Mesenchymal stem cell (in vitro differentiated cells and primary cell): ENCODE measurements at regions not wholly inside any gene's neighbourhood (a gene's known extent, or its start where the extent isn't known, plus 50 kb on each side); places are given as distances from the start of the nearest gene placed in this dataset.
"Not testable (repeated sequence)": the region's sequence is repeated elsewhere in the genome, so short reads cannot be mapped to it uniquely, and the experiment has no call there.

Experiments used
- DNase-seq: peaks from one replicate; pipeline ENCODE4 v3.0.0-alpha.2; 2013
- H2AFZ ChIP-seq: one replicate; pipeline ENCODE4 v1.6.1; 2013; ENCODE audit warnings: low read depth, mild to moderate bottlenecking, control low read depth, inconsistent platforms, low read length, moderate library complexity
- H2AK5ac ChIP-seq: 2 replicates; pipeline ENCODE4 v1.6.1; 2013; ENCODE audit warnings: low read length, moderate library complexity, mild to moderate bottlenecking, inconsistent platforms; ENCODE audit not compliant: severe bottlenecking
- H2BK120ac ChIP-seq: one replicate; pipeline ENCODE4 v1.6.1; 2013; ENCODE audit warnings: low read depth, mild to moderate bottlenecking, inconsistent platforms, low read length, moderate library complexity
- H2BK12ac ChIP-seq, 2 experiments: one replicate each; pipeline ENCODE4 v1.6.1; 2013; ENCODE audit warnings: inconsistent platforms in 2 of 2, low read length in 2 of 2, mild to moderate bottlenecking in 2 of 2, moderate library complexity in 2 of 2, control low read depth in 1 of 2
- H2BK15ac ChIP-seq: one replicate; pipeline ENCODE4 v1.6.1; 2013; ENCODE audit warnings: mild to moderate bottlenecking, low read depth, inconsistent platforms; ENCODE audit not compliant: poor library complexity, severe bottlenecking
- H2BK5ac ChIP-seq: 2 replicates; pipeline ENCODE4 v1.6.1; 2013; ENCODE audit warnings: low read depth, mild to moderate bottlenecking, low read length, control low read depth, inconsistent platforms; ENCODE audit not compliant: poor library complexity, severe bottlenecking
- H3K14ac ChIP-seq, 2 experiments: one replicate each; pipeline ENCODE4 v1.6.1; 2013; ENCODE audit warnings: inconsistent platforms in 2 of 2, low read length in 2 of 2, control low read depth in 1 of 2, mild to moderate bottlenecking in 1 of 2, moderate library complexity in 1 of 2
- H3K18ac ChIP-seq, 2 experiments: one replicate each; pipeline ENCODE4 v1.6.1; 2013; ENCODE audit warnings: inconsistent platforms in 2 of 2, low read length in 2 of 2, control low read depth in 1 of 2, low read depth in 1 of 2, mild to moderate bottlenecking in 1 of 2
- H3K23ac ChIP-seq, 2 experiments: one replicate each; pipeline ENCODE4 v1.6.1; 2013; ENCODE audit warnings: inconsistent platforms in 2 of 2, low read length in 2 of 2, mild to moderate bottlenecking in 2 of 2, moderate library complexity in 2 of 2, control low read depth in 1 of 2
- H3K27ac ChIP-seq: 2 replicates; pipeline ENCODE4 v1.5.1; 2013; ENCODE audit warnings: mild to moderate bottlenecking, moderate library complexity, low read length, control low read depth, inconsistent platforms; ENCODE audit not compliant: poor library complexity, severe bottlenecking
- H3K27me3 ChIP-seq, 2 experiments: 2 replicates each; pipeline versions ENCODE4 v1.6.1 to v1.7.0; 2013; ENCODE audit warnings: low read length in 2 of 2, mild to moderate bottlenecking in 2 of 2, moderate library complexity in 2 of 2, control low read depth in 1 of 2, inconsistent platforms in 1 of 2; ENCODE audit not compliant: control insufficient read depth in 1 of 2, insufficient read depth in 1 of 2
- H3K36me3 ChIP-seq, 2 experiments: 2 replicates each; pipeline versions ENCODE4 v1.6.1 to v1.7.0; 2013; ENCODE audit warnings: low read length in 2 of 2, control low read depth in 1 of 2, inconsistent platforms in 1 of 2, low read depth in 1 of 2, mild to moderate bottlenecking in 1 of 2; ENCODE audit not compliant: insufficient read depth in 2 of 2, control insufficient read depth in 1 of 2
- H3K4ac ChIP-seq, 2 experiments: one replicate each; pipeline ENCODE4 v1.6.1; 2013; ENCODE audit warnings: inconsistent platforms in 2 of 2, low read length in 2 of 2, mild to moderate bottlenecking in 2 of 2, moderate library complexity in 2 of 2, control low read depth in 1 of 2, low read depth in 1 of 2
- H3K4me1 ChIP-seq: 2 replicates; pipeline ENCODE4 v1.6.1; 2013; ENCODE audit warnings: low read depth, low read length, control low read depth; ENCODE audit not compliant: control insufficient read depth, insufficient read depth
- H3K4me2 ChIP-seq: 2 replicates; pipeline ENCODE4 v1.6.1; 2013; ENCODE audit warnings: low read length, mild to moderate bottlenecking, inconsistent platforms; ENCODE audit not compliant: poor library complexity, severe bottlenecking
- H3K4me3 ChIP-seq, 2 experiments: 2 replicates each; pipeline versions ENCODE4 v1.5.1 to v1.7.0; 2013; ENCODE audit warnings: low read length in 2 of 2, mild to moderate bottlenecking in 2 of 2, control low read depth in 1 of 2, low read depth in 1 of 2; ENCODE audit not compliant: insufficient read depth in 1 of 2
- H3K79me1 ChIP-seq: replicated peaks from 2 replicates; pipeline ENCODE4 v1.6.1; 2013; ENCODE audit warnings: mild to moderate bottlenecking, control low read depth, low read length, inconsistent platforms; ENCODE audit not compliant: poor library complexity, severe bottlenecking
- H3K9ac ChIP-seq: 2 replicates; pipeline ENCODE4 v1.7.0; 2013; ENCODE audit warnings: mild to moderate bottlenecking, low read length, moderate library complexity
- H3K9me3 ChIP-seq: 2 replicates; pipeline ENCODE4 v1.7.0; 2013; ENCODE audit warnings: mild to moderate bottlenecking, low read length; ENCODE audit not compliant: control insufficient read depth
- H4K8ac ChIP-seq: one replicate; pipeline ENCODE4 v1.6.1; 2013; ENCODE audit warnings: inconsistent platforms, mild to moderate bottlenecking, low read length, moderate library complexity
- H4K91ac ChIP-seq: one replicate; pipeline ENCODE4 v1.6.1; 2013; ENCODE audit warnings: mild to moderate bottlenecking, low read length, inconsistent platforms
- WGBS: methylation state at CpG from one replicate; pipeline ENCODE4 v1.1.7; 2013; ENCODE audit warnings: mixed read lengths; 5-methylcytosine and 5-hydroxymethylcytosine counted together

DNA sequence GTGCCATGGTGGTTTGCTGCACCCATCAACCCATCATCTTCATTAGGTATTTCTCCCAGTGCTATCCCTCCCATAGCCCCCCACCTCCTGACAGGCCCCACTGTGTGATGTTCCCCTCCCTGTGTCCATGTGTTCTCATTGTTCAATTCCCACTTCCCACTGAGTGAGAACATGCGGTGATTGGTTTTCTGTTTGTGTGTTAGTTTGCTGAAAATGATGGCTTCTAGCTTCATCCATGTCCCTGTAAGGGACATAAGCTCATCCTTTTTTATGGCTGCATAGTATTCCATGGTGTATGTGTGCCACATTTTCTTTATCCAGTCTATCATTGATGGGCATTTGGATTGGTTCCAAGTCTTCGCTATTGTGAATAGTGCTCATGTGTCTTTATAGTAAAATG lies 865.9 kb upstream of the CDH10 start:
- H4K91ac ChIP-seq, H3K27me3 ChIP-seq, H2BK12ac ChIP-seq, H2AK5ac ChIP-seq, H2BK5ac ChIP-seq, H3K23ac ChIP-seq, H3K79me1 ChIP-seq, H3K14ac ChIP-seq, H3K4me1 ChIP-seq, H3K4ac ChIP-seq, DNase-seq, H3K27ac ChIP-seq, H4K8ac ChIP-seq, H3K9me3 ChIP-seq, H2BK120ac ChIP-seq, H3K18ac ChIP-seq, H3K36me3 ChIP-seq, H3K4me3 ChIP-seq, H3K9ac ChIP-seq, H3K4me2 ChIP-seq, H2AFZ ChIP-seq, H2BK15ac ChIP-seq: not testable (repeated sequence)
- 93% methylated on average over 2 of the region's 2 CpGs for WGBS

GRCh38 chr5:25508011-25508410 lies 863.2 kb upstream of the CDH10 start:
- not testable (repeated sequence) for H3K18ac ChIP-seq, H3K4me3 ChIP-seq, H3K23ac ChIP-seq, H4K91ac ChIP-seq, H3K79me1 ChIP-seq, H2BK15ac ChIP-seq, H3K4me2 ChIP-seq, H3K14ac ChIP-seq, H3K36me3 ChIP-seq, H4K8ac ChIP-seq, H2BK5ac ChIP-seq, H2BK120ac ChIP-seq, DNase-seq, H3K27me3 ChIP-seq, H2BK12ac ChIP-seq, H3K4me1 ChIP-seq, H3K9ac ChIP-seq, H3K4ac ChIP-seq, H2AK5ac ChIP-seq, H3K27ac ChIP-seq, H3K9me3 ChIP-seq, H2AFZ ChIP-seq
- no CpG with 5 or more reads among the region's 4 CpGs for WGBS

- Histone ChIP-seq H4K8ac (no peak overlapping the region), H3K9me3 (no peaks in the 10 kb centered on the region), H3K4me1 (no peaks in the 10 kb centered on the region), H2AFZ (no peak overlapping the region), H2BK120ac (no peak overlapping the region), H2BK5ac (no peak overlapping the region), H3K4ac (no peak overlapping the region), H2AK5ac (no peak overlapping the region), H3K79me1 (no peaks in the 10 kb centered on the region), H3K23ac (no peak overlapping the region), H3K27ac (no peak overlapping the region), H3K4me2 (no peak overlapping the region), H2BK15ac (no peak overlapping the region), H3K36me3 (no peaks in the 10 kb centered on the region), H3K14ac (no peak overlapping the region), H2BK12ac (no peak overlapping the region), H3K27me3 (no peaks in the 10 kb centered on the region), H3K18ac (no peak overlapping the region), H3K4me3 (no peak overlapping the region), H3K9ac (no peak overlapping the region), H4K91ac (no peak overlapping the region)
- 80% methylated on average over 1 of the region's 1 CpG for WGBS
- DNase-seq: no peak
These were observed 855.9 kb upstream of the CDH10 start for GRCh38 chr5:25500635-25501034.

DNA sequence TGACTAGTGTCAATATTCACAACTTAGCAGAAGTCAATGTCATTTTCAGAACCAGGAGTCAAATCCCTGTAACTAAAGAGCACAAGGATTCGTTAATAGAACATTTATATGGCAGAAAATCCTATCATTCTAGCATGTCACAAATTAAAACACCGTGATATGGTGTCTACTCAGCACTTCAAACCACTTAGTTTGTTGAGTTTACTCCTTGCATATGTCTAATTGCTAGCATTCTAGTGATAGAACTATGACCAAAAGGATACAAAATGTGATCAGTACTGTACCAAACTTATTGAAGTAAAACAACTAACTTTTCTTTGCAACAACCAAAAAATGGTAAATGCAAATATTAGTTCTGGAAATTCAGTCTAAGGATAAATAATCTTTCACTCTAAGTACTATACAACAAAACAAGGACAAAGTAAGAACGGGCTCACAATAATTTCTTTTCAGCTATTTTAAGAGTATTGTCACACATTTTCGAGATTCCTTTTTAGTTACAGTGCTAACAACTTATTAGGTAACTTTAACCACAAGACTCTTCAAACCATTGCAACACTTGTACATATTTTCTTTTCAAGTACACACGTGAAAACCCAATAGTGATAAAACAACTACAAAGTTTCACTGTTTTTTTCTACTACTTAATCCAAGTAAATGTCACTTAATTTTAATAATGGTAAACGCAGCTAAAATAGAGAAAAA lies 845.2 kb upstream of the CDH10 start:
- Histone ChIP-seq H4K8ac (no peak overlapping the region), H3K4me3 (no peak overlapping the region), H2BK12ac (no peak overlapping the region), H2BK15ac (no peak overlapping the region), H3K9ac (no peak overlapping the region), H3K36me3 (no peaks in the 10 kb centered on the region), H3K4ac (no peak overlapping the region), H2AFZ (no peak overlapping the region), H2BK120ac (no peak overlapping the region), H3K23ac (no peak overlapping the region), H3K27ac (peak overlapping the region; percentile 6), H3K27me3 (no peaks in the 10 kb centered on the region), H2BK5ac (no peak overlapping the region), H2AK5ac (no peak overlapping the region), H3K9me3 (peaks cover 13% of the 10 kb centered on the region), H3K18ac (no peak overlapping the region), H4K91ac (no peak overlapping the region), H3K14ac (no peak overlapping the region), H3K79me1 (no peaks in the 10 kb centered on the region), H3K4me1 (no peaks in the 10 kb centered on the region), H3K4me2 (no peak overlapping the region)
- DNase-seq: peak; percentile 81
- 32% methylated on average over 4 of the region's 6 CpGs for WGBS
